ENCODE measurements at regions not wholly inside any gene's neighbourhood (a gene's known extent, or its start where the extent isn't known, plus 50 kb on each side); places are given as distances from the start of the nearest gene placed in this dataset.

DNA sequence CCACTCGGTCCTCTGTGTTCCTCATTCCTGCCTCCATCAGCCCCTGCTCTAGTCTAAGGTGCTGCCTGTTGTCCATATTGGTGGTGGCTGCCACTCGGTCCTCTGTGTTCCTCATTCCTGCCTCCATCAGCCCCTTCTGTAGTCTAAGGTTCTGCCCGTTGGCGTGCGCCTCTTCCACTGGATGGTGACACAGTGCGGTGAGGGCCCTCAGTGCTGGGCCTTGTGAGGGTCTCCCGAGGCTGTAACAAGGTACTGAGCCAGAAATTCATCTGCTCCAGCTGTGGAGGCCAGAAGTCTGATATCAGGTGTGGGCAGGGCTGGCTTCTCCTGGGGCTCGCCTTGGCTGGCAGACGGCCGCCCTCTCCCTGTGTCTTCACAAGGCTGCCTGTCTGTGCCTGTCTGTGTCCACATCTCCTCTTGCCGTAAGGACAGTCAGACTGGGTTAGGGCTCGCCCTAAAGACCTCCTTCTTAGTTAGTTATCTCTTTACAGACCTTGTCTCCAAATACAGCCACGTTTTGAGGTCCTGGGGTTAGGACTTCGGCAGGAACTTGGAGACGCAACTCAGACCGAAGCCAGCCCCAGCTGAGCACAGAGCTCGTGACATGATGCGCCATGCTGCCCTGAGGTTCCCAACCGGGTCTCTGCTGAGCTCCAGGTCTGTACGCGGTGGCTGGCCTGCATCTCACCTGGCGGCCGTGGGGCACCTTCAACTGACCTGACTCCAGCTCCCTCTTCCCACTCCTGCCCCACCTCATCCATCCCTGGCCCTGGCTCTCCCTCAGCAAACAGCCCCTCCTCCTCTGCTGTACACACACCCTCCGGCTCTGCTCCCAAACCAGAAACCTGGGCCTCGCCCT is 181.4 kb upstream of the SHH start:
- no peak for DNase-seq (ENCODE audit: low spot score)

- DNase-seq (ENCODE audit: low spot score) = no peak
Observed at GRCh38 chr7:155992974-155993373, 180.7 kb upstream of the SHH start.

DNA sequence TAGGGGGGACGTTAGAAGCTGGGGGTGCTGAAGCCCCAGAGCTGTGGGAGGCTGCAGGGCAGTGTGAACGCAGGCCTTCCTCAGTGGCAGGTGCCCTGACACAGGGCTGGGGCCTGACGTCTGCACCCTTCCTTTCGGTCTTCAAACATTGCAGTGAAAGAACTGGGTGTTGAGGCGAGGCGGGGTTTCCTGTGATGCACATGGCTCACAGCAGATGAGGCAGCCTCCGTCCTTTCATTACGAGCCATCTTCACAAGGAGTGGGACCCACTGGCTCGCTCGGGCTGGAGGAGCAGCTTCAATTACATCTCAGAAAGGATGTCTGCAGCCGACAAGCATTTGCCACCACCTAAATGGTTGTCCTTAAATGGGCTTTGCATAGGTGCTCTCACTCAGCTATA is 180.3 kb upstream of the SHH start:
- DNase-seq (ENCODE audit: low spot score) = no peak

- DNase-seq (ENCODE audit: low spot score) = no peak
Observed at GRCh38 chr7:155992107-155992506, 179.8 kb upstream of the SHH start.

DNA sequence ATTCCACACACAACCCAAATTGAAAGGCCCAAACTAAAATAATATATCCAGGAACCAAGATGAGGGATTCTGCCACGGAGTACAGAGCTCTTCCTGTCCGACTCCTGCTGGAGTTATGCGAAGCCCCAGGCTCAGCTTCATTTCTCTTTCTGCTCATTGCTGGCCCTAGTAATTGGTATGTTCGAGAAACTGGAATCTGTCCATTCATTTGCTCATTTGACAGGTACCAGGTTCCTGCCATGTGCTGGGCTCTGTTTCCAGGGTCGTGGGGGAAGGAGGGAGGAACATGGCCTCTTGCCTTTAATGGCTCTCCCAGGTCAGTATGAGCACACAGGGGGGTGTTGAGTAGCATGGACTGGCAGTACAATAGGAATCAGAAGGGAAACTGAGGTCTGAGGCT is 179.2 kb upstream of the SHH start:
- no peak for DNase-seq (ENCODE audit: low spot score)

GRCh38 chr7:155988416-155988815 is 176.2 kb upstream of the SHH start:
- DNase-seq (ENCODE audit: low spot score) = no peak

DNA sequence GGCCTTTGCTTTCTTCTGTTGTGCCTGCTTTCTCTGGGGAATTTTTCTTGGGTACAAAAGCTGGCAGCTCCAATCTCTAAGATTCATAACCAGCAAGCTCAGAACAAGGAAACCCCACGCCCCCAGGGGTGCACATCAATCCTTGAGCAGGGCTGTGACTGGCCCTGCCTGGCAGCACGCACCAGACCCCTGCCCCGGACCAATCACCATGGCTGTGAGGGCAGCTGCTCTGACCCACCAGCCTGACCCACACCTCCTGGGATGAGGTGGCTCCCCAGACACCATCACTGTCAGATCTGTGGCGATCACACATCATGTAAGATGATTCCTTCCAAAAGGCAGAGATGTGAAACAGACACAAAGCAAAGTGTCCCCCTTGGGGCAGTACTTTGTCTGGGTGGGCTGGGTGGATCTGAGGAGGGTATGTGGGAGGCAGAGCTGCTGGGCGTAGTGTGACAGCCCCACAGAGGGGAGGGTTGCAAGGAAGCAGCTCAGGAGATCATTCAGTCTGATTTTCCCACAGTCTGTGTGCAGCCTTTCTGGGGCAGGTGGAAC is 175.5 kb upstream of the SHH start:
- no peak for DNase-seq (ENCODE audit: low spot score)

GRCh38 chr7:155986497-155987160 is 174.4 kb upstream of the SHH start:
- no peak for DNase-seq (ENCODE audit: low spot score)

DNA sequence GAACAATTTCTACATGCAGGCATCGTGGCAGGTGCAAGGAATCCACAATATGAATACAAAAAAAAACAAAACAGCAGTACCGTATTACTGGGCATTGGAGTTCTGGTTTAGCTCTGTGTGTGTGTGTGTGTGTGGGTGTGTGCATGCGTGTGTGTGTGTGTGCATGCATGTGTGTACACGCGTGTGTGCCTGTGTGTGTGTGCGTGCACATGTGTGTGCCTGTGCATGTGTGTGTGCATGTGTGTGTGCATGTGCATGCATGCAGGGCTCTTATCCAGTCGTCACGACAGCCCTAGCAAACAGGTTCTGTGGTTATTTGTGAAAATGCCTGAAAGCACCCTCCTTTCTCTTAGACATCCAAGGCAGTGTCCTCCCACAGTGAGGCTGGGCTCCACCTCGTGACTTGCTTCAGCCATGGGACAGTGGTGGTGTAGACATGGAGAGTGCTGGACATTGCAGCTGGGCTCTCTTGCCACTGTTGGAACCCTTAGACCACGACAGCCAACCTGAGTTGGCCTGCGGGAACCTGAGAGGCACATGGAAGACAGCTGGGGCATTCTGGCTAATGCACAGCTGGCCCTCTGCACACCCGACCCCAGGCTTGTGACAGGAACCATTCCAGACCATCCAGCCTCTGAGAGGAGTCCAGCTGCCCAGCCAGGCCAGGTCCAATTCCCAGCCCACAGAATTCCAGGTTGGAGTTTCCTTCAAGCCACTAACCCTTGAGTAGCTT is 173.4 kb upstream of the SHH start:
- no peak for DNase-seq (ENCODE audit: low spot score)

GRCh38 chr7:155984609-155985405 is 172.5 kb upstream of the SHH start:
- no peak for DNase-seq (ENCODE audit: low spot score)

DNA sequence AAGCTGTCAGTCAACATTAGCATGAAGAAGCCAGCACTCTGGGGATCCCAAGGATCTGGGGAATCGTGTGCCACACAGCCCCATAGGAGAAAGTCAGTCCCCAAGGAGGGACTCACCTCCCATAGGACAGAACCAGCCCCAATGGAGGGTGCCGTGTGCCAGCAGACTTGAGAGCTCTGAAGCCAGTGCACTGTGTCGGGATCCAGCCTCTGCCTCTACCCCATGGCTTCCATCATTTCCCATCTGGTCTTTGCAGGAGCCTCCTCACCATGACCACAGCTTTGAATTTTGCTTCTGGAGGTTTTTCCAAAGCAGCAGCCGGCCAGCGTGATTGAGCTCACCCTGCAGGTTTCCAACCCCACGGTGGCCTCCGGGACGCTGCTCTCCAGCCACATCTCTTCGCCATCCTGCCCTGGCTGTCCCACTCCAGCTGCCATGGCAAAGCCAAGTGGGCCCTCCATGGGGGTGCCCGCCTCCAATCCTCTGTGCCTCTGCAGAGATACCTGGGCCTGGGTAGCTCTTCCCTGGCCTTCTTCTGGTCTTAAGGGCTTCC is 171.8 kb upstream of the SHH start:
- no peak for DNase-seq (ENCODE audit: low spot score)

GRCh38 chr7:155983176-155983815 is 171.0 kb upstream of the SHH start:
- no peak for DNase-seq (ENCODE audit: low spot score)

DNA sequence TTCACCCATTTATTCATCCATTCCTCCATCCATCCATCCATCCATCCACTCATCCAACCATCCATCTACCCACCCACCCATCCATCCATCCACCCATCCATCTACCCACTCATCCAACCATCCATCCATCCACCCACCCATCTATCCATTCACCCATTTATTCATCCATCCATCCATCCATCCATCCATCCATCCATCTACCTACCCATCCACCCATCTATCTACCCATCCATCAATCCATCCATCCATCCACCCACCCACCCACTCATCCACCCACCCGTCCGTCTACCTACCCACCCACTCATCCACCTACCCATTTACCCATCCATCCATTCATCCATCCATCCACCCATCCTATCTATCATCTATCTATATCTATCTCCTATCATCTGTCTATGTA is 169.4 kb upstream of the SHH start:
- DNase-seq (ENCODE audit: low spot score) = no peak

DNA sequence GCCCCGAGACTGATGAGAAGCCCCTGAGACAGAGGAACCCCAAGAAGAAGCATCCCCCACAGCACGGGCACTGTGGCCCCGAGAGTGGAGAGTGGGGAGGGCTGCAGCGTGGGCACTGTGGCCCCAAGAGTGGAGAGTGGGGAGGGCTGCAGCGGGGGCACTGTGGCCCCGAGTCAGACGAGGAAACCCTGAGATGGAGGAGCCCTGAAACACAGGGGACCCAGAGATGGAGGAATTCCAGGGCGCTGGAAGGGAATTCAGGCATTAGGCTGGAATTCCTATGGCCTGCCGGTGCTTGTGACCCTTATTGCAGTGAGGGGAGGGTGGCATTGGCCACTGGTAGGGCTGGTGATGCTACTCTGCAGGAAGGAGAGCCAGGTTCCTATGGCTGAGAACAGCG is 168.6 kb upstream of the SHH start:
- no peak for DNase-seq (ENCODE audit: low spot score)

DNA sequence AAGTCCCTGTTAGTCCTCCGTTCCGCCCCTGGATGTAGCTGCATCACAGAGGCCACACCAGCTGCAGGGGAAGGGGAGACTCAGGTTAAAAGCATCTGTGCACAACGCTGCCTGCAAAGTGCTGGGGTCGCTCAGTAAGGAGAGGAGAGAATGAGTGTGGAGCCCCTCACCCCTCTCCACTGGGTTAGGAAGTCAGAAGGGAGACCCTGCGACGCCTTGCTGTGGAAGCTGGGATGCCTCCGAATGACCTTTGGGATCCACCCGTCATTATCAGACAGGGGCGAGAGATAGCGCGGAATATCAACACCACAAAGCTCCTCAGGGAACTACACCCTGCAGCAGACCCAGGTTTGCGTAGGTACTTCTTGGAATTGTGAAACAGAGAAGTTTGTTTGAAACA is 167.7 kb upstream of the SHH start:
- no peak for DNase-seq (ENCODE audit: low spot score)

- no peak for DNase-seq (ENCODE audit: low spot score)
Observed at GRCh38 chr7:155979566-155979965, 167.3 kb upstream of the SHH start.

DNA sequence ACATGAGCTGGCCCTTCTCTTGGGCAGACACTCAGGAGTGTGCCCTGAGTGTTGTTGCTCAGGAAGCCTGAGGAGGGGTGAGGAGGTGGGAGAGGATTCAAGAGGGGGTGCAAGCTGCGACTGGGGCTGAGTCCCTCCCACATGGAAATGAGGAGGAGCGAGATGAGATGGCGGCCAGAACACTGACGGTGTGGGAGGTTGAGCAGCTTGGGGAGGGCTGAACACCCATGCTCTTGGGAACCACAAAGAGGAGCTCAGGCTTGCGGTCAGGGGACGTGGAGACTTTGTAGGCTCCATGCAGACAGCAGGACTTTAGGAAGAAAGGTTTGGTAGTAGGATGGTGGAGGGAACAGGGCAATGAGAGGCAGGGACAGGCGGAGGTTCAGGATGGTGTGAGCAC is 163.2 kb upstream of the SHH start:
- DNase-seq (ENCODE audit: low spot score) = no peak

- no peak for DNase-seq (ENCODE audit: low spot score)
Observed at GRCh38 chr7:155974186-155974897, 162.1 kb upstream of the SHH start.

GRCh38 chr7:155973451-155973997 is 161.3 kb upstream of the SHH start:
- no peak for DNase-seq (ENCODE audit: low spot score)

All from germinal center (tissue), 1 donor.